ENCODE measurements at regions not wholly inside any gene's neighbourhood (a gene's known extent, or its start where the extent isn't known, plus 50 kb on each side); places are given as distances from the start of the nearest gene placed in this dataset.

- DNase-seq (ENCODE audit: insufficient read length, low spot score), result no peak
- TF ChIP-seq POLR2AphosphoS5 (IDR thresholded peaks at IDR 0.05; ENCODE audit: low read depth, low read length) (no peak), POU2F2 (IDR thresholded peaks at IDR 0.05; ENCODE audit: low read depth, low read length) (no peak), SPI1 (IDR thresholded peaks at IDR 0.05; ENCODE audit: low read depth, low read length) (no peak), TAF1 (IDR thresholded peaks at IDR 0.05; ENCODE audit: low read depth, low read length) (no peak)
- no peak for FAIRE-seq
These were observed 413.0 kb downstream of the VRK1 start for GRCh38 chr14:97210202-97210601.

GRCh38 chr14:97212399-97212798, 415.2 kb downstream of the VRK1 start:
- FAIRE-seq, result no peak
- no peak for DNase-seq (ENCODE audit: insufficient read length, low spot score)
- TF ChIP-seq SPI1 (IDR thresholded peaks at IDR 0.05; ENCODE audit: low read depth, low read length), result no peak

GRCh38 chr14:97213720-97214119, 416.5 kb downstream of the VRK1 start:
- DNase-seq (ENCODE audit: insufficient read length, low spot score), result no peak
- no peak for TF ChIP-seq POLR2A (IDR thresholded peaks at IDR 0.05; ENCODE audit: low read depth, low read length)
- TF ChIP-seq TAF1 (IDR thresholded peaks at IDR 0.05; ENCODE audit: low read depth, low read length), result no peak
- no peak for TF ChIP-seq POLR2AphosphoS5 (IDR thresholded peaks at IDR 0.05; ENCODE audit: low read depth, low read length)
- TF ChIP-seq PAX5 (IDR thresholded peaks at IDR 0.05; ENCODE audit: insufficient read depth, low read length, severe bottlenecking), result no peak
- TF ChIP-seq SPI1 (IDR thresholded peaks at IDR 0.05; ENCODE audit: low read depth, low read length), result no peak
- TF ChIP-seq POU2F2 (IDR thresholded peaks at IDR 0.05; ENCODE audit: low read depth, low read length), result no peak
- FAIRE-seq, result no peak

- no peak for FAIRE-seq
- no peak for DNase-seq (ENCODE audit: insufficient read length, low spot score)
- TF ChIP-seq POLR2AphosphoS5 (IDR thresholded peaks at IDR 0.05; ENCODE audit: low read depth, low read length), result no peak
- no peak for TF ChIP-seq POLR2A (IDR thresholded peaks at IDR 0.05; ENCODE audit: low read depth, low read length)
- no peak for TF ChIP-seq SPI1 (IDR thresholded peaks at IDR 0.05; ENCODE audit: low read depth, low read length)
- no peak for TF ChIP-seq PAX5 (IDR thresholded peaks at IDR 0.05; ENCODE audit: insufficient read depth, low read length, severe bottlenecking)
- no peak for TF ChIP-seq TAF1 (IDR thresholded peaks at IDR 0.05; ENCODE audit: low read depth, low read length)
- no peak for TF ChIP-seq POU2F2 (IDR thresholded peaks at IDR 0.05; ENCODE audit: low read depth, low read length)
These were observed 418.2 kb downstream of the VRK1 start for GRCh38 chr14:97215263-97215969.

- DNase-seq (ENCODE audit: insufficient read length, low spot score) (no peak), FAIRE-seq (no peak)
- TF ChIP-seq POLR2AphosphoS5 (IDR thresholded peaks at IDR 0.05; ENCODE audit: low read depth, low read length) (no peak), TAF1 (IDR thresholded peaks at IDR 0.05; ENCODE audit: low read depth, low read length) (no peak), SPI1 (IDR thresholded peaks at IDR 0.05; ENCODE audit: low read depth, low read length) (no peak), PAX5 (IDR thresholded peaks at IDR 0.05; ENCODE audit: insufficient read depth, low read length, severe bottlenecking) (no peak), POU2F2 (IDR thresholded peaks at IDR 0.05; ENCODE audit: low read depth, low read length) (no peak), POLR2A (IDR thresholded peaks at IDR 0.05; ENCODE audit: low read depth, low read length) (no peak)
These were observed 420.1 kb downstream of the VRK1 start for GRCh38 chr14:97217111-97217885.

GRCh38 chr14:97218274-97218673, 421.1 kb downstream of the VRK1 start:
- FAIRE-seq, result no peak
- DNase-seq (ENCODE audit: insufficient read length, low spot score), result no peak
- no peak for TF ChIP-seq TAF1 (IDR thresholded peaks at IDR 0.05; ENCODE audit: low read depth, low read length)
- TF ChIP-seq PAX5 (IDR thresholded peaks at IDR 0.05; ENCODE audit: insufficient read depth, low read length, severe bottlenecking), result no peak
- TF ChIP-seq POLR2AphosphoS5 (IDR thresholded peaks at IDR 0.05; ENCODE audit: low read depth, low read length), result no peak
- no peak for TF ChIP-seq POLR2A (IDR thresholded peaks at IDR 0.05; ENCODE audit: low read depth, low read length)
- no peak for TF ChIP-seq SPI1 (IDR thresholded peaks at IDR 0.05; ENCODE audit: low read depth, low read length)
- TF ChIP-seq POU2F2 (IDR thresholded peaks at IDR 0.05; ENCODE audit: low read depth, low read length), result no peak

GRCh38 chr14:97218691-97219430, 421.7 kb downstream of the VRK1 start:
- no peak for DNase-seq (ENCODE audit: insufficient read length, low spot score)
- no peak for TF ChIP-seq POLR2AphosphoS5 (IDR thresholded peaks at IDR 0.05; ENCODE audit: low read depth, low read length)
- no peak for TF ChIP-seq TAF1 (IDR thresholded peaks at IDR 0.05; ENCODE audit: low read depth, low read length)
- no peak for TF ChIP-seq POLR2A (IDR thresholded peaks at IDR 0.05; ENCODE audit: low read depth, low read length)
- no peak for TF ChIP-seq POU2F2 (IDR thresholded peaks at IDR 0.05; ENCODE audit: low read depth, low read length)
- no peak for TF ChIP-seq SPI1 (IDR thresholded peaks at IDR 0.05; ENCODE audit: low read depth, low read length)
- FAIRE-seq, result no peak

GRCh38 chr14:97219431-97220017, 422.3 kb downstream of the VRK1 start:
- FAIRE-seq (no peak), DNase-seq (ENCODE audit: insufficient read length, low spot score) (no peak)
- TF ChIP-seq POLR2A (IDR thresholded peaks at IDR 0.05; ENCODE audit: low read depth, low read length) (no peak), TAF1 (IDR thresholded peaks at IDR 0.05; ENCODE audit: low read depth, low read length) (no peak), PAX5 (IDR thresholded peaks at IDR 0.05; ENCODE audit: insufficient read depth, low read length, severe bottlenecking) (no peak), SPI1 (IDR thresholded peaks at IDR 0.05; ENCODE audit: low read depth, low read length) (no peak), POU2F2 (IDR thresholded peaks at IDR 0.05; ENCODE audit: low read depth, low read length) (no peak), POLR2AphosphoS5 (IDR thresholded peaks at IDR 0.05; ENCODE audit: low read depth, low read length) (no peak)

All from GM12891 (cell line).